K562 (cell line): ENCODE measurements at regions not wholly inside any gene's neighbourhood (a gene's known extent, or its start where the extent isn't known, plus 50 kb on each side); places are given as distances from the start of the nearest gene placed in this dataset.

Source experiments
- ATAC-seq: fragments of 200-7000 bp; cut with Tn5 transposase; 3 replicates; pipeline ENCODE4 v1.9.1; 2020; ENCODE audit warnings: moderate library complexity
- BruUV-seq: library from RNA; stranded (reverse); fragments of 400-500 nt; replicated peaks from 2 replicates; lab custom pipeline; 2021; lab: Mats Ljungman, UMichigan
- CTCF ChIA-PET: fragments of 300-600 bp; formaldehyde crosslinking; extraction: SDS; loops from one replicate; lab custom pipeline; 2021; ENCODE audit warnings: low intra/inter-chr PET ratio; lab: Yijun Ruan, JAX
- POLR2A ChIA-PET: fragments of 300-600, 350-650 bp; sonication (Branson Sonifier 250); formaldehyde crosslinking; extraction: SDS; loops from one replicate; lab custom pipeline; 2021; ENCODE audit warnings: antibody characterized with exemption, inconsistent platforms; lab: Yijun Ruan, JAX
- DNase-seq, 4 experiments: peaks; one replicate each; pipeline versions ENCODE4 v3.0.0 to v3.0.0-alpha.2; 2011 to 2018; ENCODE audit warnings: low spot score in 3 of 4, mixed read lengths in 3 of 4; ENCODE audit errors: extremely low read depth in 1 of 4
- FAIRE-seq: peaks from 2 replicates; lab custom pipeline; 2011; peaks lifted over from hg19 to GRCh38; lab: Jason Lieb, UNC
- H2AFZ ChIP-seq: 2 replicates; pipeline ENCODE4 v1.6.0; 2011; ENCODE audit warnings: low read depth, low read length, control low read depth, inconsistent platforms
- H3K27ac ChIP-seq: fragments of 200-600 bp; 3 replicates; pipeline ENCODE4 v1.8.0; 2011; ENCODE audit warnings: low read depth, mild to moderate bottlenecking, control low read depth, inconsistent platforms, low read length, moderate library complexity, mixed read lengths; ENCODE audit errors: extremely low read depth
- H3K27me3 ChIP-seq, 2 experiments: fragments of 300-600 bp in 1 of 2; 2 replicates in 1 of 2; 3 replicates in 1 of 2; pipeline versions ENCODE4 v1.6.0 to v1.8.0; 2011; ENCODE audit warnings: inconsistent platforms in 2 of 2, low read length in 2 of 2, mild to moderate bottlenecking in 1 of 2, mixed read lengths in 1 of 2, moderate library complexity in 1 of 2; ENCODE audit not compliant: control insufficient read depth in 2 of 2, insufficient read depth in 2 of 2
- H3K36me3 ChIP-seq: fragments of 300-600 bp; 3 replicates; pipeline ENCODE4 v1.8.0; 2011; ENCODE audit warnings: mild to moderate bottlenecking, low read length, inconsistent platforms; ENCODE audit not compliant: control insufficient read depth, insufficient read depth
- H3K4me1 ChIP-seq, 2 experiments: fragments of 200-600 bp in 1 of 2; replicated peaks in 1 of 2; 2 replicates in 1 of 2; 3 replicates in 1 of 2; pipeline versions ENCODE4 v1.5.1 to v1.8.0; 2011; ENCODE audit warnings: inconsistent platforms in 2 of 2, low read length in 2 of 2, mild to moderate bottlenecking in 1 of 2, mixed read lengths in 1 of 2, moderate library complexity in 1 of 2; ENCODE audit not compliant: control insufficient read depth in 2 of 2, insufficient read depth in 2 of 2
- H3K4me2 ChIP-seq: 2 replicates; pipeline ENCODE4 v1.6.1; 2011; ENCODE audit warnings: low read length, control low read depth, inconsistent platforms, mixed read lengths; ENCODE audit not compliant: insufficient read depth
- H3K4me3 ChIP-seq: fragments of 200-600 bp; sonication (generic), shearing (Covaris generic); 2 replicates; pipeline ENCODE4 v1.5.1; 2016; ENCODE audit warnings: control low read depth, inconsistent platforms
- H3K79me2 ChIP-seq: fragments of 200-600 bp; 3 replicates; pipeline ENCODE4 v1.8.0; 2011; ENCODE audit warnings: low read length, inconsistent platforms; ENCODE audit not compliant: control insufficient read depth, insufficient read depth
- H3K9ac ChIP-seq, 2 experiments: 2 replicates each; pipeline versions ENCODE4 v1.6.0 to v1.6.1; 2011; ENCODE audit warnings: low read depth in 2 of 2, low read length in 2 of 2, control low read depth in 1 of 2, inconsistent platforms in 1 of 2, mild to moderate bottlenecking in 1 of 2, mixed read lengths in 1 of 2; ENCODE audit not compliant: insufficient read depth in 1 of 2
- H3K9me1 ChIP-seq: one replicate; pipeline ENCODE4 v1.6.0; 2011; ENCODE audit warnings: inconsistent platforms, mild to moderate bottlenecking, low read length, moderate library complexity; ENCODE audit not compliant: control insufficient read depth, insufficient read depth
- H3K9me3 ChIP-seq: replicated peaks from 2 replicates; pipeline ENCODE4 v1.5.1; 2011; ENCODE audit warnings: low read depth, low read length, inconsistent platforms; ENCODE audit not compliant: control insufficient read depth, insufficient read depth
- H4K20me1 ChIP-seq: replicated peaks from 2 replicates; pipeline ENCODE4 v1.6.1; 2011; ENCODE audit warnings: low read length, inconsistent platforms, mixed read lengths; ENCODE audit not compliant: control insufficient read depth, insufficient read depth
- HIVEP1 ChIP-seq: fragments of 250-450 bp; sonication (Bioruptor Pico); IDR thresholded peaks from 2 replicates; pipeline ENCODE4 v1.4.0; 2020; ENCODE audit warnings: mild to moderate bottlenecking
- KHSRP ChIP-seq: fragments of 450-650 bp; IDR thresholded peaks from 2 replicates; pipeline ENCODE4 v1.6.1; 2017
- MAFF ChIP-seq: IDR thresholded peaks from 2 replicates; pipeline ENCODE4 v1.6.1; 2012; ENCODE audit warnings: low read length, improper control_type of control experiment
- NR2F6 ChIP-seq: fragments of 450-650 bp; formaldehyde crosslinking; IDR thresholded peaks from 2 replicates; pipeline ENCODE4 v1.4.0; 2020; ENCODE audit warnings: mild to moderate bottlenecking
- RBM39 ChIP-seq: fragments of 200-400 bp; formaldehyde crosslinking; optimal IDR thresholded peaks from 2 replicates; pipeline ENCODE3; 2018; ENCODE audit warnings: low read depth, low read length
- SAFB ChIP-seq: fragments of 200-400 bp; formaldehyde crosslinking; IDR thresholded peaks from 2 replicates; pipeline ENCODE4 v1.6.1; 2017; ENCODE audit warnings: low read depth, low read length, borderline replicate concordance
- SMAD1 ChIP-seq: fragments of 150-350 bp; IDR thresholded peaks from 2 replicates; pipeline ENCODE4 v1.6.1; 2014; ENCODE audit warnings: low read length, low read depth; ENCODE audit not compliant: partially characterized antibody
- SMARCC2 ChIP-seq: fragments of 450-650 bp; IDR thresholded peaks from 2 replicates; pipeline ENCODE4 v1.6.1; 2017; ENCODE audit warnings: antibody characterized with exemption, moderate library complexity, mild to moderate bottlenecking, low read depth
- SPI1 ChIP-seq: IDR thresholded peaks from 2 replicates; pipeline ENCODE4 v1.6.1; 2011; ENCODE audit warnings: low read depth, low read length, control low read depth, borderline replicate concordance
- TEAD4 ChIP-seq, 2 experiments: sonication (generic) in 1 of 2; formaldehyde crosslinking in 1 of 2; IDR thresholded peaks; 2 replicates each; pipeline versions ENCODE4 v1.6.1 to v1.8.0; 2012 to 2022; ENCODE audit warnings: borderline replicate concordance in 1 of 2, inconsistent platforms in 1 of 2, low read length in 1 of 2, mild to moderate bottlenecking in 1 of 2, missing genetic modification reagents in 1 of 2
- ZNF324 ChIP-seq: fragments of 250-450 bp; sonication (Bioruptor Pico); IDR thresholded peaks from 2 replicates; pipeline ENCODE4 v1.4.0; 2020; ENCODE audit warnings: mild to moderate bottlenecking
- ZNF583 ChIP-seq: fragments of 250-450 bp; sonication (Bioruptor Pico); IDR thresholded peaks from 2 replicates; pipeline ENCODE4 v1.4.0; 2020
- ZSCAN29 ChIP-seq: fragments of 450-650 bp; IDR thresholded peaks from 2 replicates; pipeline ENCODE4 v1.6.1; 2017
- WGBS: fragments of 100-300 bp; shearing (Covaris generic); methylation state at CpG from one replicate; pipeline ENCODE4 v1.1.6; 2016; ENCODE audit warnings: low coverage, mixed read lengths; ENCODE audit not compliant: insufficient coverage; ENCODE audit errors: missing lambda C conversion rate; 5-methylcytosine and 5-hydroxymethylcytosine counted together
- in situ Hi-C: fragments of 300-500 bp; cut with MboI; formaldehyde crosslinking; loops from 4 replicates; pipeline ENCODE4 v1.15.0; 2018; ENCODE audit warnings: inconsistent platforms, mixed read lengths
- intact Hi-C: fragments of 100-400 bp; cut with micrococcal nuclease; formaldehyde crosslinking; loops from 2 replicates; pipeline ENCODE4 v1.14.2; 2022
- TF ChIP-seq, protein P1 (sequence below): fragments of 450-650 bp; IDR thresholded peaks from 2 replicates; pipeline ENCODE4 v1.6.1; 2018; ENCODE audit not compliant: partially characterized antibody
- TF ChIP-seq, protein P2 (sequence below): IDR thresholded peaks from 2 replicates; pipeline ENCODE4 v1.6.1; 2011; ENCODE audit not compliant: insufficient read length; ENCODE audit errors: extremely low read depth
- TF ChIP-seq, protein P3 (sequence below), 2 experiments: fragments of 450-650 bp; IDR thresholded peaks; 2 replicates each; pipeline ENCODE4 v1.6.1; 2018; ENCODE audit warnings: mild to moderate bottlenecking in 2 of 2, low read depth in 1 of 2; ENCODE audit not compliant: partially characterized antibody in 2 of 2

GRCh38 chr11:37804666-37805065 lies 1206.6 kb upstream of the RAG2 start:
- Histone ChIP-seq H4K20me1 (no peaks in the 10 kb centered on the region), H3K9ac (no peak overlapping the region), H3K9me1 (no peaks in the 10 kb centered on the region), H3K4me3 (no peak overlapping the region), H3K27ac (no peak overlapping the region), H3K27me3 (no peaks in the 10 kb centered on the region), H2AFZ (no peak overlapping the region), H3K36me3 (no peaks in the 10 kb centered on the region), H3K79me2 (no peaks in the 10 kb centered on the region), H3K4me1 (no peaks in the 10 kb centered on the region), H3K4me2 (no peak overlapping the region), H3K9me3 (peaks cover under 1% of the 10 kb centered on the region; the same call in 1 of the 2 replicates)
- WGBS: 4% methylated on average over 2 of the region's 2 CpGs
- no peak for FAIRE-seq
- ATAC-seq: no peak
- in situ Hi-C loops (no loop called here), intact Hi-C loops (no loop called here)
- BruUV-seq: no TSS peak
- no peak for DNase-seq
- ChIA-PET CTCF (no interaction called here), POLR2A (no interaction called here)
- TF ChIP-seq, protein P1, sequence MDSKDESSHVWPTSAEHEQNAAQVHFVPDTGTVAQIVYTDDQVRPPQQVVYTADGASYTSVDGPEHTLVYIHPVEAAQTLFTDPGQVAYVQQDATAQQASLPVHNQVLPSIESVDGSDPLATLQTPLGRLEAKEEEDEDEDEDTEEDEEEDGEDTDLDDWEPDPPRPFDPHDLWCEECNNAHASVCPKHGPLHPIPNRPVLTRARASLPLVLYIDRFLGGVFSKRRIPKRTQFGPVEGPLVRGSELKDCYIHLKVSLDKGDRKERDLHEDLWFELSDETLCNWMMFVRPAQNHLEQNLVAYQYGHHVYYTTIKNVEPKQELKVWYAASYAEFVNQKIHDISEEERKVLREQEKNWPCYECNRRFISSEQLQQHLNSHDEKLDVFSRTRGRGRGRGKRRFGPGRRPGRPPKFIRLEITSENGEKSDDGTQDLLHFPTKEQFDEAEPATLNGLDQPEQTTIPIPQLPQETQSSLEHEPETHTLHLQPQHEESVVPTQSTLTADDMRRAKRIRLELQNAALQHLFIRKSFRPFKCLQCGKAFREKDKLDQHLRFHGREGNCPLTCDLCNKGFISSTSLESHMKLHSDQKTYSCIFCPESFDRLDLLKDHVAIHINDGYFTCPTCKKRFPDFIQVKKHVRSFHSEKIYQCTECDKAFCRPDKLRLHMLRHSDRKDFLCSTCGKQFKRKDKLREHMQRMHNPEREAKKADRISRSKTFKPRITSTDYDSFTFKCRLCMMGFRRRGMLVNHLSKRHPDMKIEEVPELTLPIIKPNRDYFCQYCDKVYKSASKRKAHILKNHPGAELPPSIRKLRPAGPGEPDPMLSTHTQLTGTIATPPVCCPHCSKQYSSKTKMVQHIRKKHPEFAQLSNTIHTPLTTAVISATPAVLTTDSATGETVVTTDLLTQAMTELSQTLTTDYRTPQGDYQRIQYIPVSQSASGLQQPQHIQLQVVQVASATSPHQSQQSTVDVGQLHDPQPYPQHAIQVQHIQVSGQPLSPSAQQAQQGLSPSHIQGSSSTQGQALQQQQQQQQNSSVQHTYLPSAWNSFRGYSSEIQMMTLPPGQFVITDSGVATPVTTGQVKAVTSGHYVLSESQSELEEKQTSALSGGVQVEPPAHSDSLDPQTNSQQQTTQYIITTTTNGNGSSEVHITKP: no peak
- TF ChIP-seq MAFF (no peak), HIVEP1 (no peak), ZNF324 (no peak), RBM39 (no peak), ZSCAN29 (no peak), KHSRP (no peak), TEAD4 (IDR thresholded peaks at IDR 0.05; ENCODE audit: low read length) (no peak), TEAD4 (CRISPR knock-in tag; IDR thresholded peaks at IDR 0.05; ENCODE audit: borderline replicate concordance) (no peak), SPI1 (no peak), SMAD1 (no peak), ZNF583 (CRISPR knock-in tag) (no peak), NR2F6 (CRISPR knock-in tag) (no peak), SMARCC2 (no peak), SAFB (no peak)
- TF ChIP-seq, protein P2, sequence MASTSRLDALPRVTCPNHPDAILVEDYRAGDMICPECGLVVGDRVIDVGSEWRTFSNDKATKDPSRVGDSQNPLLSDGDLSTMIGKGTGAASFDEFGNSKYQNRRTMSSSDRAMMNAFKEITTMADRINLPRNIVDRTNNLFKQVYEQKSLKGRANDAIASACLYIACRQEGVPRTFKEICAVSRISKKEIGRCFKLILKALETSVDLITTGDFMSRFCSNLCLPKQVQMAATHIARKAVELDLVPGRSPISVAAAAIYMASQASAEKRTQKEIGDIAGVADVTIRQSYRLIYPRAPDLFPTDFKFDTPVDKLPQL: no peak
- TF ChIP-seq, protein P3, sequence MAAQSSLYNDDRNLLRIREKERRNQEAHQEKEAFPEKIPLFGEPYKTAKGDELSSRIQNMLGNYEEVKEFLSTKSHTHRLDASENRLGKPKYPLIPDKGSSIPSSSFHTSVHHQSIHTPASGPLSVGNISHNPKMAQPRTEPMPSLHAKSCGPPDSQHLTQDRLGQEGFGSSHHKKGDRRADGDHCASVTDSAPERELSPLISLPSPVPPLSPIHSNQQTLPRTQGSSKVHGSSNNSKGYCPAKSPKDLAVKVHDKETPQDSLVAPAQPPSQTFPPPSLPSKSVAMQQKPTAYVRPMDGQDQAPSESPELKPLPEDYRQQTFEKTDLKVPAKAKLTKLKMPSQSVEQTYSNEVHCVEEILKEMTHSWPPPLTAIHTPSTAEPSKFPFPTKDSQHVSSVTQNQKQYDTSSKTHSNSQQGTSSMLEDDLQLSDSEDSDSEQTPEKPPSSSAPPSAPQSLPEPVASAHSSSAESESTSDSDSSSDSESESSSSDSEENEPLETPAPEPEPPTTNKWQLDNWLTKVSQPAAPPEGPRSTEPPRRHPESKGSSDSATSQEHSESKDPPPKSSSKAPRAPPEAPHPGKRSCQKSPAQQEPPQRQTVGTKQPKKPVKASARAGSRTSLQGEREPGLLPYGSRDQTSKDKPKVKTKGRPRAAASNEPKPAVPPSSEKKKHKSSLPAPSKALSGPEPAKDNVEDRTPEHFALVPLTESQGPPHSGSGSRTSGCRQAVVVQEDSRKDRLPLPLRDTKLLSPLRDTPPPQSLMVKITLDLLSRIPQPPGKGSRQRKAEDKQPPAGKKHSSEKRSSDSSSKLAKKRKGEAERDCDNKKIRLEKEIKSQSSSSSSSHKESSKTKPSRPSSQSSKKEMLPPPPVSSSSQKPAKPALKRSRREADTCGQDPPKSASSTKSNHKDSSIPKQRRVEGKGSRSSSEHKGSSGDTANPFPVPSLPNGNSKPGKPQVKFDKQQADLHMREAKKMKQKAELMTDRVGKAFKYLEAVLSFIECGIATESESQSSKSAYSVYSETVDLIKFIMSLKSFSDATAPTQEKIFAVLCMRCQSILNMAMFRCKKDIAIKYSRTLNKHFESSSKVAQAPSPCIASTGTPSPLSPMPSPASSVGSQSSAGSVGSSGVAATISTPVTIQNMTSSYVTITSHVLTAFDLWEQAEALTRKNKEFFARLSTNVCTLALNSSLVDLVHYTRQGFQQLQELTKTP (IDR thresholded peaks at IDR 0.05; ENCODE audit: low read depth in 1 of 2, partially characterized antibody in 2 of 2): no peak
